ENCODE measurements at regions not wholly inside any gene's neighbourhood (a gene's known extent, or its start where the extent isn't known, plus 50 kb on each side); places are given as distances from the start of the nearest gene placed in this dataset.

DNA sequence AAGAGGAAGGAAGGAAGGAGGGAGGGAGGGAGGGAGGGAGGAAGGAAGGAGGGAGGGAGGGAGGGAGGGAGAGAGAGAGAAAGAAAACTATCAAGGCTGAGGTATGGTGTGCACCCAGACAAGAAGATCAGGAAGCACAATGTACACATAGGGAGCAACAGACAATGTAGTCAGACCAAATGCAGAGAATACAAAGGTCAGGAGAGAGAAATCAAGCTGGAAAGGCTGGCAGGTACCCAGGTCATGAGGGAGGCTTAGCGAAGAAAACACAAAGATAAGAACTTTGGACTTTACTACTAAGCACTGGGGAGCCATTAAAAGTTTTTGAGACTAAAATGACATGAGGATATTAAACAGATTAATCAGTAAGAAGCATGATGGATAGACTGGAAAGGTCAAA lies 176.0 kb upstream of the TMCO5A start:
- Histone ChIP-seq H3K27ac (ENCODE audit: insufficient read depth, low read length, poor library complexity, severe bottlenecking) (no peak overlapping the region), H3K4me1 (ENCODE audit: control insufficient read depth, insufficient read depth, low read length, poor library complexity, severe bottlenecking) (no peaks in the 10 kb centered on the region), H3K27me3 (ENCODE audit: control insufficient read depth, insufficient read depth, low read length) (no peaks in the 10 kb centered on the region), H3K36me3 (ENCODE audit: control insufficient read depth, insufficient read depth, low read length) (no peaks in the 10 kb centered on the region), H3K4me3 (ENCODE audit: low read depth, low read length) (no peak overlapping the region), H3K9me3 (ENCODE audit: control insufficient read depth in 2 of 2, low read length in 2 of 2) (no peaks in the 10 kb centered on the region)
- ATAC-seq (ENCODE audit: low read depth in 2 of 2) (no peak), DNase-seq (no peak)
- no peak overlapping the region for H3K4me3 Mint-ChIP-seq
- H3K27me3 Mint-ChIP-seq = peaks cover 4% of the 10 kb centered on the region
- peak overlapping the region in 1 of 3 donors; percentile 78 for H3K27ac Mint-ChIP-seq
- no peaks in the 10 kb centered on the region for H3K4me1 Mint-ChIP-seq
- H3K9me3 Mint-ChIP-seq = peaks cover 0 to 3% (median 0%) of the 10 kb centered on the region in 7 donors
- no peaks in the 10 kb centered on the region for H3K36me3 Mint-ChIP-seq

DNA sequence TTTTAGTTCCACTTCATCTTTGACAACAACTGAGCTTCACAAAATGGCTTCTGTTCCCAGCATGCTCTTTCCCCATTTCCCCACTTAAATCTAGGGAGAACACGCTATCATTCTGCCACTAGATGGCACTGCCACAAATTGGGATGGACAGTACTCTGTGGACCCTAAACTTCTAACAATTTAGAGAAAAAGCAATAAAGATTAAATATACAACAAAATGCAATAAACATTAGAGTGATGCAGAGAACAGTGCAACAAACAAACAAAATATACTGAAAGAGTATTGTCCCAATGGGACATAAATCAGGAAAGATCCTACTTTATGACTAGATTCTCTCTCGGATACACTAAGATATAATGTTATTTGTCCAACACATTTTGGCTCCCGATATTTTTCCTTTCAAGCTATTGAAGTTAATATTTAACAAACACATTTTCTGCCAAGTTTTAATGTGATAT lies 169.7 kb upstream of the TMCO5A start:
- Mint-ChIP-seq H3K9me3 (peaks cover 0 to 1% (median 0%) of the 10 kb centered on the region in 7 donors), H3K4me3 (no peak overlapping the region), H3K36me3 (no peaks in the 10 kb centered on the region), H3K27ac (no peak overlapping the region), H3K4me1 (peaks cover 0 to 4% (median 0%) of the 10 kb centered on the region in 4 donors), H3K27me3 (peaks cover 11% of the 10 kb centered on the region)
- Histone ChIP-seq H3K9me3 (ENCODE audit: control insufficient read depth in 2 of 2, low read length in 2 of 2) (no peaks in the 10 kb centered on the region), H3K27ac (ENCODE audit: insufficient read depth, low read length, poor library complexity, severe bottlenecking) (no peak overlapping the region), H3K4me3 (ENCODE audit: low read depth, low read length) (no peak overlapping the region), H3K27me3 (ENCODE audit: control insufficient read depth, insufficient read depth, low read length) (no peaks in the 10 kb centered on the region), H3K36me3 (ENCODE audit: control insufficient read depth, insufficient read depth, low read length) (no peaks in the 10 kb centered on the region), H3K4me1 (ENCODE audit: control insufficient read depth, insufficient read depth, low read length, poor library complexity, severe bottlenecking) (no peaks in the 10 kb centered on the region)
- peak in 1 of 3 donors; percentile 32 for DNase-seq
- ATAC-seq (ENCODE audit: low read depth in 2 of 2) = no peak

DNA sequence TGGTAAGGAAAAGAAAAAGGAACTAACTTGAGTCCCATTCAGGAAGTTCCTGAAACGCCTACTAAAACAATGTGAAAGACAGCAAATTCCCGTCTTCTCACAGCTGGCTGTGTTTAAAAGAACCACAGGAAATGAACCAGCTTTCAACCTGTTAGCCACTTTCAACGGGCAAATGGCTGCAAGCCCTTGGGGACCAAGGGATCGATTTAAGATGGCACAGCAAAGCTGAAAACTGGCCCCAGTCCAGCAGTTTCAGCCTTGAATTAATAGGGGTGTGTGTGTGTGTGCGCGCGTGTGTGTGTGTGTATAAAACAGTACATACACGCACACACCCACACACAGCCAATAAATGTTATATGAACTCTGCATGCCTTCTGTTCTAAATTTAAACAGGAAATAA lies 168.7 kb upstream of the TMCO5A start:
- H3K4me1 ChIP-seq (ENCODE audit: control insufficient read depth, insufficient read depth, low read length, poor library complexity, severe bottlenecking) = no peaks in the 10 kb centered on the region
- Mint-ChIP-seq H3K27me3 (peaks cover 15% of the 10 kb centered on the region), H3K36me3 (no peaks in the 10 kb centered on the region), H3K4me3 (no peak overlapping the region), H3K4me1 (peaks cover 0 to 4% (median 0%) of the 10 kb centered on the region in 4 donors), H3K9me3 (peaks cover 0 to 1% (median 0%) of the 10 kb centered on the region in 7 donors), H3K27ac (no peak overlapping the region)
- no peaks in the 10 kb centered on the region for H3K36me3 ChIP-seq (ENCODE audit: control insufficient read depth, insufficient read depth, low read length)
- ATAC-seq (ENCODE audit: low read depth in 2 of 2) (no peak), DNase-seq (no peak)
- no peak overlapping the region for H3K27ac ChIP-seq (ENCODE audit: insufficient read depth, low read length, poor library complexity, severe bottlenecking)
- H3K9me3 ChIP-seq (ENCODE audit: control insufficient read depth in 2 of 2, low read length in 2 of 2) = no peaks in the 10 kb centered on the region
- H3K4me3 ChIP-seq (ENCODE audit: low read depth, low read length) = no peak overlapping the region
- no peaks in the 10 kb centered on the region for H3K27me3 ChIP-seq (ENCODE audit: control insufficient read depth, insufficient read depth, low read length)

DNA sequence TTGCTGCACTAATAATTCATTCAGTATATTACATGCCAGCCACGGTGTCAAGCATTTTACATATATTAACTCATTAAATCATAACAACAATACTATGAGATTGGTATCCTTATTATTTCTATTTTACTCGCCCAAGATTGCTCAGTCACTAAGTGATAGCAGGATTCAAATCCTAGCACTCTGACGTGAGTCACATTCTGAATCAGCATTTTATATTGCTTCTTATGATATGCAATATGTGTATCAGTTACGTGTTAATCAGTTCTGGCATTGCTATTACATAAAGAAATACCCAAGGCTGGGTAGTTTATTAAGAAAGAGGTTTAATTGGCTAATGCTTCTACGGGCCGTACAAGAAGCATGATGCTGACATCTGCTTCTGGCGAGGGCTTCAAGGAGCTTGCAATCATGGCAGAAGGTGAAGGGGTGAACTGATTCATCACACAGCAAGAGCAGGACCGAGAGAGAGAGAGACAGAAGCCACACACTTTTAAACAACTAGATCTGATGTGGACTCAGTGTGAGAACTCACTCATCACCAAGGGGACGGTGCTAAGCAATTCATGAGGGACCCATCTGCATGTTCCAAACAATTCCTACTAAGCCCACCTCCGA lies 166.5 kb upstream of the TMCO5A start:
- Mint-ChIP-seq H3K4me3 (no peak overlapping the region), H3K4me1 (peaks cover 0 to 4% (median 0%) of the 10 kb centered on the region in 4 donors), H3K27me3 (peaks cover 12% of the 10 kb centered on the region), H3K9me3 (peaks cover 0 to 1% (median 0%) of the 10 kb centered on the region in 7 donors), H3K27ac (no peak overlapping the region), H3K36me3 (no peaks in the 10 kb centered on the region)
- Histone ChIP-seq H3K4me3 (ENCODE audit: low read depth, low read length) (no peak overlapping the region), H3K4me1 (ENCODE audit: control insufficient read depth, insufficient read depth, low read length, poor library complexity, severe bottlenecking) (no peaks in the 10 kb centered on the region), H3K9me3 (ENCODE audit: control insufficient read depth in 2 of 2, low read length in 2 of 2) (no peaks in the 10 kb centered on the region), H3K27ac (ENCODE audit: insufficient read depth, low read length, poor library complexity, severe bottlenecking) (no peak overlapping the region), H3K36me3 (ENCODE audit: control insufficient read depth, insufficient read depth, low read length) (no peaks in the 10 kb centered on the region), H3K27me3 (ENCODE audit: control insufficient read depth, insufficient read depth, low read length) (no peaks in the 10 kb centered on the region)
- DNase-seq = no peak
- ATAC-seq (ENCODE audit: low read depth in 2 of 2) = no peak

DNA sequence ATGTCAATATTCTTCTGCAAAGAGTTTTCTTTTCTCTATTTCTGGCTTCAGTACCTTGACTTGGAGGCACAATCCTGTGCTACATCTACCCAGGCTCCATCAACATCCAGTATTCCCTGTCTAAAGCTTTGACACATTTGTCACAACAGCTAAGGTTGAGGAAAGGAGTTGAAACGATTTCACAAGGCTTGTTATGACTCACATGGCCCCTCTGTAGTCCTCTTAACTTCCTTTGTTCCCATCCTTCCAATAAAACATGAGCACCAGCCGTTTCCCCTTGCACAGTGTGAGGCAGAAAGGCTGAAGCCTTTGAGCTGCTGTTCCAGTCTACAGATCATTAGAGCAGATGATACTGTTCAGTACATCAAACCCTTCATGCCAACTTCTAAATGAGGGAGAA lies 163.0 kb upstream of the TMCO5A start:
- no peak overlapping the region for H3K27ac ChIP-seq (ENCODE audit: insufficient read depth, low read length, poor library complexity, severe bottlenecking)
- H3K4me1 ChIP-seq (ENCODE audit: control insufficient read depth, insufficient read depth, low read length, poor library complexity, severe bottlenecking) = no peaks in the 10 kb centered on the region
- no peaks in the 10 kb centered on the region for H3K9me3 ChIP-seq (ENCODE audit: control insufficient read depth in 2 of 2, low read length in 2 of 2)
- no peaks in the 10 kb centered on the region for H3K27me3 ChIP-seq (ENCODE audit: control insufficient read depth, insufficient read depth, low read length)
- ATAC-seq (ENCODE audit: low read depth in 2 of 2) (no peak), DNase-seq (no peak)
- H3K27ac Mint-ChIP-seq = no peak overlapping the region
- H3K4me3 ChIP-seq (ENCODE audit: low read depth, low read length) = no peak overlapping the region
- no peak overlapping the region for H3K4me3 Mint-ChIP-seq
- peaks cover 0 to 1% (median 0%) of the 10 kb centered on the region in 7 donors for H3K9me3 Mint-ChIP-seq
- no peaks in the 10 kb centered on the region for H3K36me3 Mint-ChIP-seq
- peaks cover 4% of the 10 kb centered on the region for H3K27me3 Mint-ChIP-seq
- H3K4me1 Mint-ChIP-seq = no peaks in the 10 kb centered on the region
- H3K36me3 ChIP-seq (ENCODE audit: control insufficient read depth, insufficient read depth, low read length) = no peaks in the 10 kb centered on the region

DNA sequence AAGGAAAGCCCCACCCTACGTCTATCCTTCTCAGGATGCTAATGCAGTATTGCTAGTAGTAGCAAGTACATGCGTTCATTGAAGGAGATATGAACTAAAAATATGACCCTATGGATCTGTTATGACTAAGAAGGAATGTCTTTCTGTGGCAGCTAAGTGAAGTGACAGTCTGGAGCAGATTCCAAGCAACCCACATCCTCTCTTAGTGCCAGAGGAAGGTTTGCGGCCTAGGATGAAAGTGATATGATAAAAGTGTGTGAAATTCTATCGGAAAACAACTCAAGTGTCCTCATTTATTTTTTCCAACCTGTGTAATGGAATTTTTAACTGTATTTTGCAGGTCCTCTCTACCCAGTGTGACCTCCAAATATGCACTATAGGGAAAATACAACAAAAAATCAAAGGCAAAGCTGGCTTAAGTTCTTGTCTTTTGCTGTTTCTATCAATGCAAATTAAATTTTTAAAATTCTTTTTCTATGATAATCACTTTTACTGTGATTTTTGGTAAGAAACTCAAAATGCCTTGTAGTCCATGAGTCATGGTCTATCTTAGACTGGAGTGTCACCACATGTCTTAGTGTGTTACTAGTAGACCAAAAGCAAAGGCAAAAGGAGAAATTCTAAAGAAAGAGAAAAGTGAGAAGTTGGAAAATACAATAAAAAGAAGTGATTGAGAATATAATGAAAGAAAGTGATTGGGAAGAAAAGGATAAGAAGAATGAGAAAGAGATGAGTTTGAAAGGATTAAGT lies 161.2 kb upstream of the TMCO5A start:
- ATAC-seq (ENCODE audit: low read depth in 2 of 2) = no peak
- Mint-ChIP-seq H3K4me1 (no peaks in the 10 kb centered on the region), H3K36me3 (no peaks in the 10 kb centered on the region), H3K27me3 (peaks cover 4% of the 10 kb centered on the region), H3K9me3 (peaks cover 0 to 4% (median 0%) of the 10 kb centered on the region in 7 donors), H3K27ac (no peak overlapping the region), H3K4me3 (no peak overlapping the region)
- Histone ChIP-seq H3K4me1 (ENCODE audit: control insufficient read depth, insufficient read depth, low read length, poor library complexity, severe bottlenecking) (no peaks in the 10 kb centered on the region), H3K36me3 (ENCODE audit: control insufficient read depth, insufficient read depth, low read length) (no peaks in the 10 kb centered on the region), H3K27me3 (ENCODE audit: control insufficient read depth, insufficient read depth, low read length) (no peaks in the 10 kb centered on the region), H3K4me3 (ENCODE audit: low read depth, low read length) (no peak overlapping the region), H3K9me3 (ENCODE audit: control insufficient read depth in 2 of 2, low read length in 2 of 2) (no peaks in the 10 kb centered on the region), H3K27ac (ENCODE audit: insufficient read depth, low read length, poor library complexity, severe bottlenecking) (no peak overlapping the region)
- no peak for DNase-seq

DNA sequence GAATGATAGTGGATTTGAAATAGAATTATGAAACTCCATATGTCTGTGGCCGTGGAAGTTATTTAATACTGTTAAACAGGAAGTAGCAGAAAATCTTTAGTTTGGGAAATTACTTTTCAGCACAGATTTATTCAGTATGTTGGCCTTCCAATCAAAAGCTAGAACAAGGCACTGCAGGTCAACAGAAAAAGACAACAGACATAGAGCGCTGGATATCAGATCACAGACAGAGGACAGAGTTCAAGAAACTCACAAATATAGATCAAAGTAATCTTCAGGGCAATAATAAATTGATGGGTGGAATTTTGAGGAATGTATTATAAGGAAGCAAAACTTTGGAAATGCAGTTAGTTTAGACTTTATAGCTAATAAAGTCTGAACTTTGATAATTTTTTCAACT lies 159.5 kb upstream of the TMCO5A start:
- Mint-ChIP-seq H3K4me3 (no peak overlapping the region), H3K4me1 (no peaks in the 10 kb centered on the region), H3K27me3 (peaks cover 3% of the 10 kb centered on the region), H3K9me3 (peaks cover 0 to 4% (median 0%) of the 10 kb centered on the region in 7 donors), H3K27ac (peak overlapping the region in 1 of 3 donors; percentile 28), H3K36me3 (no peaks in the 10 kb centered on the region)
- H3K27ac ChIP-seq (ENCODE audit: insufficient read depth, low read length, poor library complexity, severe bottlenecking) = no peak overlapping the region
- H3K27me3 ChIP-seq (ENCODE audit: control insufficient read depth, insufficient read depth, low read length) = no peaks in the 10 kb centered on the region
- H3K4me3 ChIP-seq (ENCODE audit: low read depth, low read length) = no peak overlapping the region
- no peak for DNase-seq
- H3K9me3 ChIP-seq (ENCODE audit: control insufficient read depth in 2 of 2, low read length in 2 of 2) = no peaks in the 10 kb centered on the region
- H3K4me1 ChIP-seq (ENCODE audit: control insufficient read depth, insufficient read depth, low read length, poor library complexity, severe bottlenecking) = no peaks in the 10 kb centered on the region
- ATAC-seq (ENCODE audit: low read depth in 2 of 2) = no peak
- no peaks in the 10 kb centered on the region for H3K36me3 ChIP-seq (ENCODE audit: control insufficient read depth, insufficient read depth, low read length)

DNA sequence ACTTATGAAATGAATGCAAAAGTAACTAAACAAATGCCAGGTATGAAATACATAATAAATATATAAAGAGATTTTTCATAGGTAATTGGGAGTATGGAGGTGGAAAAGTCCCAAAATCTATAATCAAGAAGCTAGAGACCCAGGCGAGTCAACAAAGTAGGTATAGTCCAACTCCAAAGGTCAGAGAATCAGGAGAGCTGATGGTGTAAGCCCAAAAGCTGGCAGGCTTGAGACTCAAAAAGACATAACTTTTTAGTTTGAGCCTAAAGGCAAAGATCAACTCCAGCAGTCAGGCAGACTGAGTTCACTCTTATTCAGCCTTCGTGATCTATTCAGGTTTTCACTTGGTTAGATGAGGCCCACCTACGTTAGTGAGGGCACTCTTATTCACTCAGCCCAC lies 157.4 kb upstream of the TMCO5A start:
- DNase-seq = no peak
- Histone ChIP-seq H3K4me1 (ENCODE audit: control insufficient read depth, insufficient read depth, low read length, poor library complexity, severe bottlenecking) (no peaks in the 10 kb centered on the region), H3K9me3 (ENCODE audit: control insufficient read depth in 2 of 2, low read length in 2 of 2) (no peaks in the 10 kb centered on the region), H3K27ac (ENCODE audit: insufficient read depth, low read length, poor library complexity, severe bottlenecking) (no peak overlapping the region), H3K27me3 (ENCODE audit: control insufficient read depth, insufficient read depth, low read length) (no peaks in the 10 kb centered on the region), H3K4me3 (ENCODE audit: low read depth, low read length) (no peak overlapping the region), H3K36me3 (ENCODE audit: control insufficient read depth, insufficient read depth, low read length) (no peaks in the 10 kb centered on the region)
- no peaks in the 10 kb centered on the region for H3K36me3 Mint-ChIP-seq
- H3K27ac Mint-ChIP-seq = no peak overlapping the region
- no peak for ATAC-seq (ENCODE audit: low read depth in 2 of 2)
- peaks cover 0 to 5% (median 0%) of the 10 kb centered on the region in 7 donors for H3K9me3 Mint-ChIP-seq
- H3K27me3 Mint-ChIP-seq = no peaks in the 10 kb centered on the region
- no peaks in the 10 kb centered on the region for H3K4me1 Mint-ChIP-seq
- H3K4me3 Mint-ChIP-seq = no peak overlapping the region

Data from CD4-positive, CD25-positive, alpha-beta regulatory T cell (primary cell).